Heart left ventricle (tissue), 13 donors: ENCODE measurements at regions not wholly inside any gene's neighbourhood (a gene's known extent, or its start where the extent isn't known, plus 50 kb on each side); places are given as distances from the start of the nearest gene placed in this dataset.

Source experiments
- POLR2A ChIP-seq, 2 donors: fragments of 450-650 bp; IDR thresholded peaks; one replicate each; pipeline ENCODE4 v1.6.1; 2017; ENCODE audit warnings: antibody characterized with exemption in 2 of 2, mild to moderate bottlenecking in 2 of 2, moderate library complexity in 2 of 2
- TF ChIP-seq, protein P1 (sequence below), 12 donors: fragments of 200-600 bp; sonication (generic) in 4 of 12; IDR thresholded peaks; one replicate each; pipeline versions ENCODE4 v1.5.0 to v1.8.0; 2018 to 2022; ENCODE audit warnings: antibody characterized with exemption in 12 of 12, mild to moderate bottlenecking in 5 of 12
- donor health status: ischemic (EF 13 %, LVEDD 7.1; RV severe dilation, severe dysfunction).
- donor health status: DM: no; HTN: yes; CAD: no.
- donor health status: DM: no; HTN: no; CAD: no.
- donor health status: ischemic (EF 25% LVEDD 6.9; RV normal size, moderate dysfunction).
- donor health status: ischemic (EF 25% LVEDD 5.7; RV mildly dilated, moderate dysfunction).
- donor health status: ischemic (EF 35%, LVEDD 5.7; RV mildly dilated, moderate dysfunction).
- donor health status: nonischemic (EF 11% LVEDD 7.7; RV severe dilation, severe dysfunction).
- donor health status: DM: yes; HTN: yes; CAD: no.
- donor health status: PGD.
- donor health status: ischemic (EF 29% LVEDD 5.4; RV normal size, mild dysfunction).
- donor health status: nonischemic (EF 23%, LVEDD 6.1; RV moderate dilation, normal function).

DNA sequence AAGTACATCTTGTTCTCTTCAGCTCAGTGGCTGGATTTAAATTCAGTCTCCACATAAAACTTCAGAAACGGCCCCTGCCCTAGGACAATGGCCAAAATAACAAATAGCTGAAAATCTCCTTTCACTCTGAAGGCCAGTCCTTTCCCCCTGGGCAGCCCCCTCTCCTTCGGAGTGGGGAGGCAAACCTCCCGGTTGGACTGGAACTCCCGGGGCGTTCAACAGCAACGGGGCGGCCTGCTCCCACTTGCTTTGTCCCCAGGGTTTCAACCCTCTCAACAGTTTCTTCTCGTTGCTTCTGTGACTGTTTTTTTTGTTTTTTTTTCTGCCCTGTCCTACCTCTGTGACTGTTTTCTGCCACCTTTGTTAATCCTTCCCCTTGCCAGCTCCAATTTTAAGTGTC, 102.6 kb upstream of the DUSP22 start:
- no peak for TF ChIP-seq POLR2A (IDR thresholded peaks at IDR 0.05)
- TF ChIP-seq, protein P1, sequence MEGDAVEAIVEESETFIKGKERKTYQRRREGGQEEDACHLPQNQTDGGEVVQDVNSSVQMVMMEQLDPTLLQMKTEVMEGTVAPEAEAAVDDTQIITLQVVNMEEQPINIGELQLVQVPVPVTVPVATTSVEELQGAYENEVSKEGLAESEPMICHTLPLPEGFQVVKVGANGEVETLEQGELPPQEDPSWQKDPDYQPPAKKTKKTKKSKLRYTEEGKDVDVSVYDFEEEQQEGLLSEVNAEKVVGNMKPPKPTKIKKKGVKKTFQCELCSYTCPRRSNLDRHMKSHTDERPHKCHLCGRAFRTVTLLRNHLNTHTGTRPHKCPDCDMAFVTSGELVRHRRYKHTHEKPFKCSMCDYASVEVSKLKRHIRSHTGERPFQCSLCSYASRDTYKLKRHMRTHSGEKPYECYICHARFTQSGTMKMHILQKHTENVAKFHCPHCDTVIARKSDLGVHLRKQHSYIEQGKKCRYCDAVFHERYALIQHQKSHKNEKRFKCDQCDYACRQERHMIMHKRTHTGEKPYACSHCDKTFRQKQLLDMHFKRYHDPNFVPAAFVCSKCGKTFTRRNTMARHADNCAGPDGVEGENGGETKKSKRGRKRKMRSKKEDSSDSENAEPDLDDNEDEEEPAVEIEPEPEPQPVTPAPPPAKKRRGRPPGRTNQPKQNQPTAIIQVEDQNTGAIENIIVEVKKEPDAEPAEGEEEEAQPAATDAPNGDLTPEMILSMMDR (IDR thresholded peaks at IDR 0.05), result no peak
